Gastrocnemius medialis (tissue), 4 donors: ENCODE measurements at regions not wholly inside any gene's neighbourhood (a gene's known extent, or its start where the extent isn't known, plus 50 kb on each side); places are given as distances from the start of the nearest gene placed in this dataset.

Source experiments
- ATAC-seq, 2 donors: fragments of 150-250 bp; one replicate each; pipeline ENCODE4 v1.9.1; 2016
- DNase-seq, 2 donors: peaks; one replicate each; pipeline ENCODE4 v3.0.0-alpha.2; 2019
- H3K27ac ChIP-seq, 4 donors: fragments of 200-600 bp; sonication (generic); 1 replicate in 1 of 4; 2 replicates in 3 of 4; pipeline ENCODE4 v1.5.1; 2016 to 2018; ENCODE audit warnings: mild to moderate bottlenecking in 2 of 4, moderate library complexity in 1 of 4
- H3K27me3 ChIP-seq, 3 donors: fragments of 200-600 bp; sonication (generic) in 2 of 3; 1 replicate in 1 of 3; 2 replicates in 2 of 3; pipeline versions ENCODE4 v1.5.1 to v1.6.0; 2016 to 2019; ENCODE audit warnings: mild to moderate bottlenecking in 1 of 3, moderate library complexity in 1 of 3
- H3K36me3 ChIP-seq, 2 donors: fragments of 200-600 bp; sonication (generic) in 1 of 2; one replicate each; pipeline ENCODE4 v1.5.1; 2017 to 2018
- H3K4me1 ChIP-seq, 2 donors: fragments of 200-600 bp; sonication (generic) in 1 of 2; one replicate each; pipeline ENCODE4 v1.5.1; 2016 to 2017; ENCODE audit warnings: mild to moderate bottlenecking in 2 of 2
- H3K4me3 ChIP-seq, 4 donors: fragments of 200-600 bp; sonication (generic) in 3 of 4; 1 replicate in 1 of 4; 2 replicates in 3 of 4; pipeline ENCODE4 v1.5.1; 2016 to 2019; ENCODE audit warnings: mild to moderate bottlenecking in 2 of 4
- H3K9me3 ChIP-seq, 3 donors: fragments of 200-600 bp; sonication (generic) in 2 of 3; 1 replicate in 1 of 3; 2 replicates in 2 of 3; pipeline ENCODE4 v1.5.1; 2016 to 2019
- CTCF ChIP-seq, 5 experiments: fragments of 450-650 bp in 3 of 5; fragments of 200-600 bp in 2 of 5; sonication (generic) in 2 of 5; IDR thresholded peaks in 4 of 5; conservative IDR thresholded peaks in 1 of 5; 1 replicate in 4 of 5; 2 replicates in 1 of 5; pipeline ENCODE4 v1.5.1; 2016 to 2019; ENCODE audit warnings: antibody characterized with exemption in 5 of 5, mild to moderate bottlenecking in 3 of 5, moderate library complexity in 3 of 5
- POLR2A ChIP-seq, 2 donors: fragments of 450-650 bp; IDR thresholded peaks; one replicate each; pipeline ENCODE4 v1.6.1; 2017; ENCODE audit warnings: antibody characterized with exemption in 2 of 2, mild to moderate bottlenecking in 2 of 2, moderate library complexity in 2 of 2
- in situ Hi-C, 4 donors: fragments of 200-750 bp; cut with MboI; loops; one replicate each; pipeline versions ENCODE4 v1.15.0 to v1.8.0; 2017; ENCODE audit warnings: low sequenced_read_pairs in 4 of 4
- intact Hi-C: fragments of 100-400 bp; cut with DNase I; formaldehyde crosslinking; loops from one replicate; pipeline ENCODE4 v1.15.1; 2023; ENCODE audit warnings: low total_unique reads

GRCh38 chr2:217058791-217059755 is 199.2 kb upstream of the TNP1 start:
- H3K9me3 ChIP-seq, result no peaks in the 10 kb centered on the region
- H3K36me3 ChIP-seq, result no peaks in the 10 kb centered on the region
- no peak for DNase-seq
- H3K27me3 ChIP-seq, result no peaks in the 10 kb centered on the region
- in situ Hi-C loops (no loop called here), intact Hi-C loops (loop anchor here (5.0 kb wide), 1 partner anchor 362 kb away; the partner anchor contains the start of gene IGFBP5)
- H3K4me3 ChIP-seq, result no peak overlapping the region
- TF ChIP-seq CTCF (IDR thresholded peaks at IDR 0.05 in 4 of 5, conservative IDR thresholded peaks at IDR 0.05 in 1 of 5) (no peak), POLR2A (IDR thresholded peaks at IDR 0.05) (no peak)
- ATAC-seq, result peak in 1 of 2 donors; percentile 48
- H3K4me1 ChIP-seq, result peaks cover 0 to 6% of the 10 kb centered on the region in 2 donors
- no peak overlapping the region for H3K27ac ChIP-seq

- Histone ChIP-seq H3K27me3 (no peaks in the 10 kb centered on the region), H3K9me3 (no peaks in the 10 kb centered on the region), H3K4me3 (no peak overlapping the region), H3K27ac (no peak overlapping the region), H3K4me1 (peaks cover 3 to 14% of the 10 kb centered on the region in 2 donors), H3K36me3 (no peaks in the 10 kb centered on the region)
- no peak for TF ChIP-seq POLR2A (IDR thresholded peaks at IDR 0.05)
- ATAC-seq (no peak), DNase-seq (no peak)
- intact Hi-C loops (loop anchor here (5.0 kb wide), 1 partner anchor 360 kb away; the partner anchor contains the start of gene IGFBP5), in situ Hi-C loops (no loop called here)
Measured at GRCh38 chr2:217057773-217058172, 197.9 kb upstream of the TNP1 start.

GRCh38 chr2:217055624-217056023 is 195.8 kb upstream of the TNP1 start:
- DNase-seq (no peak), ATAC-seq (no peak)
- Histone ChIP-seq H3K36me3 (no peaks in the 10 kb centered on the region), H3K27ac (no peak overlapping the region), H3K27me3 (no peaks in the 10 kb centered on the region), H3K4me1 (peaks cover 9 to 20% of the 10 kb centered on the region in 2 donors), H3K4me3 (no peak overlapping the region), H3K9me3 (no peaks in the 10 kb centered on the region)
- intact Hi-C loops (loop anchor here (5.0 kb wide), 1 partner anchor 358 kb away; the partner anchor contains the start of gene IGFBP5), in situ Hi-C loops (no loop called here)
- TF ChIP-seq POLR2A (IDR thresholded peaks at IDR 0.05), result no peak
- TF ChIP-seq CTCF (IDR thresholded peaks at IDR 0.05 in 4 of 5, conservative IDR thresholded peaks at IDR 0.05 in 1 of 5), result no peak

- Histone ChIP-seq H3K36me3 (no peaks in the 10 kb centered on the region), H3K27me3 (no peaks in the 10 kb centered on the region), H3K27ac (no peak overlapping the region), H3K4me1 (peaks cover 9 to 20% of the 10 kb centered on the region in 2 donors), H3K9me3 (no peaks in the 10 kb centered on the region), H3K4me3 (no peak overlapping the region)
- DNase-seq, result no peak
- TF ChIP-seq CTCF (IDR thresholded peaks at IDR 0.05 in 4 of 5, conservative IDR thresholded peaks at IDR 0.05 in 1 of 5), result no peak
- TF ChIP-seq POLR2A (IDR thresholded peaks at IDR 0.05), result no peak
- in situ Hi-C loops (no loop called here), intact Hi-C loops (loop anchor here (5.0 kb wide), 1 partner anchor 357 kb away; the partner anchor contains the start of gene IGFBP5)
- ATAC-seq, result no peak
Measured at GRCh38 chr2:217054791-217055190, 194.9 kb upstream of the TNP1 start.

GRCh38 chr2:217052856-217053577 is 193.2 kb upstream of the TNP1 start:
- intact Hi-C loops, result no loop called here
- TF ChIP-seq CTCF (IDR thresholded peaks at IDR 0.05 in 4 of 5, conservative IDR thresholded peaks at IDR 0.05 in 1 of 5), result no peak
- no peak for TF ChIP-seq POLR2A (IDR thresholded peaks at IDR 0.05)
- H3K9me3 ChIP-seq, result no peaks in the 10 kb centered on the region
- no peak for DNase-seq
- no peaks in the 10 kb centered on the region for H3K36me3 ChIP-seq
- H3K27me3 ChIP-seq, result no peaks in the 10 kb centered on the region
- in situ Hi-C loops, result no loop called here
- H3K4me1 ChIP-seq, result peaks cover 9 to 20% of the 10 kb centered on the region in 2 donors
- ATAC-seq, result no peak
- H3K27ac ChIP-seq, result no peak overlapping the region
- H3K4me3 ChIP-seq, result no peak overlapping the region
